ENCODE measurements at regions not wholly inside any gene's neighbourhood (a gene's known extent, or its start where the extent isn't known, plus 50 kb on each side); places are given as distances from the start of the nearest gene placed in this dataset.

DNA sequence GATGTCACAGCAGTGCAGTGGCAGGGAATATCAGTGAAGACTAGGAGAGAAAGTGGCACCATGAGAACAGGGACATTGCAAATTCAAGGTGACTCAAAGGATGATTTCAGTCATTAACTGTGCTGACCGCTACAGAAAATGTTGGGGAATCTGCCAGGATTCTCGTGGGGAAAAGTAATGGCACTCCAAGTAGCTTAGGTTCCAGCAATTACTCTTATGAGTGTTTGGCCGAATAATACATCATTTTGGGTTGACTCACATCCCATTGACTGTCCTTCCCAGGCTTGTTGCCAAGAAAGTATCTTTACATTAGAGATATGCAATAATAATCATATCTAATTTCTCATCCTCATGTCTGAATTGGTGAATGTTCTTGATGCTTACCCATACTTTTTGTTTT lies 1411.1 kb upstream of the PCDH7 start:
- Histone ChIP-seq H3K27ac (ENCODE audit: low read depth, low read length) (no peak overlapping the region), H4K20me1 (ENCODE audit: insufficient read depth, low read length) (no peaks in the 10 kb centered on the region), H3K4me2 (ENCODE audit: insufficient read depth, low read length) (no peak overlapping the region), H3K9me3 (ENCODE audit: low read depth, low read length) (no peaks in the 10 kb centered on the region), H3K27me3 (ENCODE audit: insufficient read depth, low read length) (no peaks in the 10 kb centered on the region), H3K4me1 (ENCODE audit: insufficient read depth, low read length) (no peaks in the 10 kb centered on the region), H3K36me3 (ENCODE audit: insufficient read depth, low read length) (no peaks in the 10 kb centered on the region), H2AFZ (ENCODE audit: low read length) (no peak overlapping the region), H3K4me3 (ENCODE audit: insufficient read depth, low read length) (no peak overlapping the region), H3K79me2 (ENCODE audit: insufficient read depth, low read length) (no peaks in the 10 kb centered on the region)
- DNase-seq (ENCODE audit: insufficient read length, low spot score, missing footprints): no peak
- TF ChIP-seq, protein P1, sequence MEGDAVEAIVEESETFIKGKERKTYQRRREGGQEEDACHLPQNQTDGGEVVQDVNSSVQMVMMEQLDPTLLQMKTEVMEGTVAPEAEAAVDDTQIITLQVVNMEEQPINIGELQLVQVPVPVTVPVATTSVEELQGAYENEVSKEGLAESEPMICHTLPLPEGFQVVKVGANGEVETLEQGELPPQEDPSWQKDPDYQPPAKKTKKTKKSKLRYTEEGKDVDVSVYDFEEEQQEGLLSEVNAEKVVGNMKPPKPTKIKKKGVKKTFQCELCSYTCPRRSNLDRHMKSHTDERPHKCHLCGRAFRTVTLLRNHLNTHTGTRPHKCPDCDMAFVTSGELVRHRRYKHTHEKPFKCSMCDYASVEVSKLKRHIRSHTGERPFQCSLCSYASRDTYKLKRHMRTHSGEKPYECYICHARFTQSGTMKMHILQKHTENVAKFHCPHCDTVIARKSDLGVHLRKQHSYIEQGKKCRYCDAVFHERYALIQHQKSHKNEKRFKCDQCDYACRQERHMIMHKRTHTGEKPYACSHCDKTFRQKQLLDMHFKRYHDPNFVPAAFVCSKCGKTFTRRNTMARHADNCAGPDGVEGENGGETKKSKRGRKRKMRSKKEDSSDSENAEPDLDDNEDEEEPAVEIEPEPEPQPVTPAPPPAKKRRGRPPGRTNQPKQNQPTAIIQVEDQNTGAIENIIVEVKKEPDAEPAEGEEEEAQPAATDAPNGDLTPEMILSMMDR (IDR thresholded peaks at IDR 0.05; ENCODE audit: extremely low read depth, low read depth, low read length): no peak

DNA sequence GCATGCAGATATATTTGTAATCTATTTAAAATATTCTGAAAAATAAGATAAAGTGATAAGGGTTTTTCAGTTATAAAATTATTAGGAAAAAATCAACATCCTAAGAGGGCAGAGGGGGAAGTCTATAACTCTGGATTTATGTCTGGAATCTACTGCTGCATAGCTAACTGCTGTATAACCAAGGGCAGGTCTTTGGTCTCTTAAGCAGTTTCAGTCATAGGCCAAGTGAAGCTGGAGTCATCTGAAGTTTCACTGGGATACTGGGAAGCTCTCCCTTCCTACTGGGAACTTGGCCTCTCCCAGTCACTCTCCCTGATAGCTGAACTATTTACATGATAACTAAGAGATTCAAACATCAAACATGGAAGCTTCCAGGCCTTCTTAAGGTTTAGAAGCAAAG lies 1409.9 kb upstream of the PCDH7 start:
- DNase-seq (ENCODE audit: insufficient read length, low spot score, missing footprints): no peak
- H3K36me3 ChIP-seq (ENCODE audit: insufficient read depth, low read length): no peaks in the 10 kb centered on the region
- TF ChIP-seq, protein P1 (IDR thresholded peaks at IDR 0.05; ENCODE audit: extremely low read depth, low read depth, low read length): no peak
- H3K9me3 ChIP-seq (ENCODE audit: low read depth, low read length): no peaks in the 10 kb centered on the region
- H3K27ac ChIP-seq (ENCODE audit: low read depth, low read length): no peak overlapping the region
- H3K4me3 ChIP-seq (ENCODE audit: insufficient read depth, low read length): no peak overlapping the region
- H4K20me1 ChIP-seq (ENCODE audit: insufficient read depth, low read length): no peaks in the 10 kb centered on the region
- no peak overlapping the region for H3K4me2 ChIP-seq (ENCODE audit: insufficient read depth, low read length)
- H3K79me2 ChIP-seq (ENCODE audit: insufficient read depth, low read length): no peaks in the 10 kb centered on the region
- H2AFZ ChIP-seq (ENCODE audit: low read length): no peak overlapping the region
- no peaks in the 10 kb centered on the region for H3K27me3 ChIP-seq (ENCODE audit: insufficient read depth, low read length)
- no peaks in the 10 kb centered on the region for H3K4me1 ChIP-seq (ENCODE audit: insufficient read depth, low read length)

DNA sequence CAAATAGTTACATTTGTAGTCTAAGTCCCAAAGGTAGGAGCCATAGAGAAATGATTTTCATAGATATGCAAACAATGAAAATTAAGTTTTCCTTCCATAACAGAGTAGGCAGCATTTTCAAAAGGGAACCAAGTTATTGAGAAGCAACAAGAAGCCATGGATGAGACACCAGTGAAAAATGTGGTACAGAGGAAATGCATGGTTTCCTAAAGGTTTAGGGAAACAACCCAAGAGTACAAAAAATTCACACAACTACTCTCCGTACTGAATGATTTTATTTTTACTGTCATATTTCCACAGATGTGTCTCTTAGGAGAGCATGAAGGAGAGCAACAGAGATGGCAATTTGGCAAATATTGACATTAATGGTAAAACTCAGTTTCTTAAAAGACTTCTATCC lies 1408.9 kb upstream of the PCDH7 start:
- Histone ChIP-seq H3K9me3 (ENCODE audit: low read depth, low read length) (no peaks in the 10 kb centered on the region), H3K27ac (ENCODE audit: low read depth, low read length) (no peak overlapping the region)
- TF ChIP-seq, protein P1 (IDR thresholded peaks at IDR 0.05; ENCODE audit: extremely low read depth, low read depth, low read length): no peak

DNA sequence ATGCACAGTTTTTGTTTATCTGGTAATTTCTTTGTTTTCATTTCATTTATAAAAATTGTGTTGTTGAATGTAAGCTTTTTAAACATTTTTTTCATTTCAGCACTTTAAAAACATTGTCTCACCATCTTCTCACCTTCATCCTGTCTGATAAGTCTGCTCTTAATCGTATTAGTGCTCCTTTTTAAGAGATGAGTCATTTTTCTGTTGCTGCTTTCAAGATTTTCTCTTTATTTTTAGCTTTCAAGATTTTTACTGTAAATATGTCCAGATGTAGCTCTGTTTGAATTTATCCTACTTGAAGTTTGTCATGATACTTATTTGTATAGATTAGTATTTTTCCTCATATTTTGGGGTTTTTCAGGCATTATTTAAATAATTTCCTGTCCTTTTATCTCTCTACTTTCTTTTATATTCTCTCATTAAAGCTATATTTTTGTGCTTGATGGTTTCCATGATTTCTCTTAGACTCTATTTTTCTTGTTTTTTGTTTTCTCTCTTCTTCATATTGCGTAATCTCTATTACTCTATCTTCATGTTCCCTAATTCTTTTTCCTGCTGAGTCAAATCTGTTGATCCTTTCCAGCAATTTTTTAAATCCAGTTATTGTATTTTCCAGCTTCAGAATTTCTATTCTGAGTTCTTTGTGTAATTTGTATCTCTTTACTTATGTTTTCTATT lies 1400.4 kb upstream of the PCDH7 start:
- Histone ChIP-seq H3K27me3 (ENCODE audit: insufficient read depth, low read length) (no peaks in the 10 kb centered on the region), H2AFZ (ENCODE audit: low read length) (no peak overlapping the region), H3K79me2 (ENCODE audit: insufficient read depth, low read length) (no peaks in the 10 kb centered on the region), H3K4me1 (ENCODE audit: insufficient read depth, low read length) (no peaks in the 10 kb centered on the region), H4K20me1 (ENCODE audit: insufficient read depth, low read length) (no peaks in the 10 kb centered on the region), H3K36me3 (ENCODE audit: insufficient read depth, low read length) (no peaks in the 10 kb centered on the region), H3K4me3 (ENCODE audit: insufficient read depth, low read length) (no peak overlapping the region), H3K4me2 (ENCODE audit: insufficient read depth, low read length) (no peak overlapping the region), H3K27ac (ENCODE audit: low read depth, low read length) (no peak overlapping the region), H3K9me3 (ENCODE audit: low read depth, low read length) (no peaks in the 10 kb centered on the region)
- TF ChIP-seq, protein P1 (IDR thresholded peaks at IDR 0.05; ENCODE audit: extremely low read depth, low read depth, low read length): no peak
- DNase-seq (ENCODE audit: insufficient read length, low spot score, missing footprints): no peak

More for the DNA sequence above, 1408.9 kb upstream of the PCDH7 start:
- no peak for DNase-seq (ENCODE audit: insufficient read length, low spot score, missing footprints)
- Histone ChIP-seq H3K4me3 (ENCODE audit: insufficient read depth, low read length) (no peak overlapping the region), H3K4me1 (ENCODE audit: insufficient read depth, low read length) (no peaks in the 10 kb centered on the region), H3K79me2 (ENCODE audit: insufficient read depth, low read length) (no peaks in the 10 kb centered on the region), H4K20me1 (ENCODE audit: insufficient read depth, low read length) (no peaks in the 10 kb centered on the region), H3K27me3 (ENCODE audit: insufficient read depth, low read length) (no peaks in the 10 kb centered on the region), H2AFZ (ENCODE audit: low read length) (no peak overlapping the region), H3K4me2 (ENCODE audit: insufficient read depth, low read length) (no peak overlapping the region), H3K36me3 (ENCODE audit: insufficient read depth, low read length) (no peaks in the 10 kb centered on the region)
